COLO668 (cell line): ENCODE measurements at regions not wholly inside any gene's neighbourhood (a gene's known extent, or its start where the extent isn't known, plus 50 kb on each side); places are given as distances from the start of the nearest gene placed in this dataset.

ENCODE experiments used
- DNase-seq: peaks from one replicate; lab custom pipeline; 2025; ENCODE audit not compliant: unreplicated experiment; lab: John Stamatoyannopoulos, UW

GRCh38 chr9:89765211-89765946, 160.6 kb downstream of the GADD45G start:
- no peak for DNase-seq

- DNase-seq, result no peak
Observed at GRCh38 chr9:89766991-89767390, 162.2 kb downstream of the GADD45G start.

GRCh38 chr9:89768051-89768450, 163.2 kb downstream of the GADD45G start:
- no peak for DNase-seq

- no peak for DNase-seq
Observed at GRCh38 chr9:89768650-89769071, 163.8 kb downstream of the GADD45G start.

GRCh38 chr9:89770531-89771174, 165.8 kb downstream of the GADD45G start:
- no peak for DNase-seq

- DNase-seq, result no peak
Observed at GRCh38 chr9:89771205-89771604, 166.4 kb downstream of the GADD45G start.

GRCh38 chr9:89773170-89773569, 168.4 kb downstream of the GADD45G start:
- no peak for DNase-seq

GRCh38 chr9:89774858-89775370, 170.1 kb downstream of the GADD45G start:
- DNase-seq, result no peak

- DNase-seq, result no peak
Observed at GRCh38 chr9:89775641-89776040, 170.8 kb downstream of the GADD45G start.

GRCh38 chr9:89776795-89777525, 172.1 kb downstream of the GADD45G start:
- no peak for DNase-seq

GRCh38 chr9:89777544-89777943, 172.7 kb downstream of the GADD45G start:
- no peak for DNase-seq

GRCh38 chr9:89778100-89779090, 173.6 kb downstream of the GADD45G start:
- DNase-seq, result no peak

GRCh38 chr9:89779405-89780203, 174.8 kb downstream of the GADD45G start:
- no peak for DNase-seq

- DNase-seq, result no peak
Observed at GRCh38 chr9:89780959-89781358, 176.1 kb downstream of the GADD45G start.

GRCh38 chr9:89781838-89782540, 177.2 kb downstream of the GADD45G start:
- no peak for DNase-seq

GRCh38 chr9:89786655-89787054, 181.8 kb downstream of the GADD45G start:
- DNase-seq, result no peak

- DNase-seq, result no peak
Observed at GRCh38 chr9:89787595-89787994, 182.8 kb downstream of the GADD45G start.

GRCh38 chr9:89788434-89788833, 183.6 kb downstream of the GADD45G start:
- no peak for DNase-seq

- DNase-seq, result no peak
Observed at GRCh38 chr9:89789922-89790510, 185.2 kb downstream of the GADD45G start.
